H1 (cell line): ENCODE measurements at regions not wholly inside any gene's neighbourhood (a gene's known extent, or its start where the extent isn't known, plus 50 kb on each side); places are given as distances from the start of the nearest gene placed in this dataset.

Experiments
- CTCF ChIA-PET: fragments of 300-600 bp; sonication (Branson Sonifier 250); formaldehyde crosslinking; loops from one replicate; lab custom pipeline; 2021; ENCODE audit not compliant: partially characterized antibody; lab: Charles Lee
- POLR2A ChIA-PET: fragments of 300-600 bp; sonication (Branson Sonifier 250); formaldehyde crosslinking; loops from one replicate; lab custom pipeline; 2021; ENCODE audit warnings: inconsistent platforms; ENCODE audit not compliant: partially characterized antibody; lab: Charles Lee
- DNase-seq, 2 experiments: peaks; one replicate each; pipeline versions ENCODE4 v3.0.0 to v3.0.0-alpha.2; 2010 to 2022; ENCODE audit warnings: low spot score in 2 of 2, low read depth in 1 of 2, mixed read lengths in 1 of 2
- FAIRE-seq: peaks from 2 replicates; lab custom pipeline; 2011; peaks lifted over from hg19 to GRCh38; lab: Jason Lieb, UNC
- H2AFZ ChIP-seq: 2 replicates; pipeline ENCODE4 v1.8.1; 2012; ENCODE audit warnings: low read length, inconsistent platforms
- H2AK5ac ChIP-seq: 2 replicates; pipeline ENCODE4 v1.6.1; 2013; ENCODE audit warnings: low read depth, low read length
- H2BK120ac ChIP-seq: replicated peaks from 2 replicates; pipeline ENCODE3; 2013; ENCODE audit warnings: low read depth, low read length, inconsistent platforms
- H2BK12ac ChIP-seq: 2 replicates; pipeline ENCODE4 v1.6.1; 2013; ENCODE audit warnings: low read depth, low read length
- H2BK15ac ChIP-seq: 2 replicates; pipeline ENCODE4 v1.6.1; 2013; ENCODE audit warnings: low read length
- H2BK20ac ChIP-seq: 2 replicates; pipeline ENCODE4 v1.6.1; 2013; ENCODE audit warnings: low read length
- H2BK5ac ChIP-seq: 2 replicates; pipeline ENCODE4 v1.6.1; 2013; ENCODE audit warnings: low read depth, low read length
- H3K14ac ChIP-seq: 2 replicates; pipeline ENCODE4 v1.6.1; 2013; ENCODE audit warnings: inconsistent platforms; ENCODE audit not compliant: insufficient read length
- H3K18ac ChIP-seq: 2 replicates; pipeline ENCODE4 v1.6.1; 2013; ENCODE audit warnings: low read length; ENCODE audit errors: extremely low read depth
- H3K23ac ChIP-seq: 2 replicates; pipeline ENCODE4 v1.6.1; 2013; ENCODE audit warnings: inconsistent platforms; ENCODE audit not compliant: insufficient read length
- H3K23me2 ChIP-seq: 2 replicates; pipeline ENCODE4 v1.6.1; 2013; ENCODE audit warnings: low read depth, low read length
- H3K27ac ChIP-seq: 2 replicates; pipeline ENCODE4 v1.6.1; 2011; ENCODE audit warnings: low read depth, low read length, inconsistent platforms
- H3K27me3 ChIP-seq, 4 experiments: replicated peaks in 1 of 4; 1 replicate in 1 of 4; 2 replicates in 3 of 4; pipeline versions ENCODE4 v1.6.1 to v1.8.1; 2011 to 2013; ENCODE audit warnings: low read length in 3 of 4, mild to moderate bottlenecking in 3 of 4, inconsistent platforms in 2 of 4, mixed read lengths in 2 of 4, moderate library complexity in 1 of 4; ENCODE audit not compliant: control insufficient read depth in 3 of 4, insufficient read depth in 3 of 4; ENCODE audit errors: extremely low read depth in 1 of 4
- H3K36me3 ChIP-seq, 4 experiments: 2 replicates each; pipeline versions ENCODE4 v1.6.1 to v1.8.1; 2011 to 2013; ENCODE audit warnings: mild to moderate bottlenecking in 4 of 4, low read length in 3 of 4, moderate library complexity in 2 of 4, control low read depth in 1 of 4, inconsistent platforms in 1 of 4; ENCODE audit not compliant: insufficient read depth in 4 of 4, control insufficient read depth in 2 of 4
- H3K4ac ChIP-seq: replicated peaks from 2 replicates; pipeline ENCODE3; 2013; ENCODE audit warnings: low read length, low read depth, mixed read lengths, inconsistent platforms; ENCODE audit not compliant: insufficient read length
- H3K4me1 ChIP-seq, 4 experiments: replicated peaks in 1 of 4; 1 replicate in 1 of 4; 2 replicates in 3 of 4; pipeline versions ENCODE4 v1.6.1 to v1.8.1; 2011 to 2013; ENCODE audit warnings: low read length in 3 of 4, inconsistent platforms in 2 of 4, mixed read lengths in 1 of 4; ENCODE audit not compliant: insufficient read depth in 4 of 4, control insufficient read depth in 3 of 4
- H3K4me2 ChIP-seq, 2 experiments: 2 replicates each; pipeline versions ENCODE4 v1.6.1 to v1.8.1; 2011 to 2013; ENCODE audit warnings: low read depth in 2 of 2, low read length in 2 of 2, control low read depth in 1 of 2, inconsistent platforms in 1 of 2, mild to moderate bottlenecking in 1 of 2; ENCODE audit not compliant: insufficient read depth in 1 of 2
- H3K4me3 ChIP-seq, 4 experiments: fragments of 200-600, 300-600 bp in 1 of 4; sonication (generic), shearing (Covaris generic), sonication (Bioruptor Twin) in 1 of 4; 2 replicates each; pipeline versions ENCODE4 v1.5.1 to v1.8.1; 2011 to 2016; ENCODE audit warnings: low read length in 4 of 4, low read depth in 3 of 4, control low read depth in 2 of 4, inconsistent platforms in 2 of 4, mild to moderate bottlenecking in 2 of 4, mixed read lengths in 1 of 4, moderate library complexity in 1 of 4; ENCODE audit not compliant: insufficient read depth in 2 of 4; ENCODE audit errors: extremely low read depth in 1 of 4
- H3K56ac ChIP-seq: replicated peaks from 2 replicates; pipeline ENCODE3; 2013; ENCODE audit warnings: low read depth, mild to moderate bottlenecking, mixed read lengths, low read length, inconsistent platforms; ENCODE audit not compliant: insufficient read length
- H3K79me1 ChIP-seq: 2 replicates; pipeline ENCODE4 v1.6.1; 2013; ENCODE audit warnings: low read depth, low read length, control low read depth
- H3K79me2 ChIP-seq, 2 experiments: 2 replicates each; pipeline versions ENCODE4 v1.6.1 to v1.8.1; 2012 to 2013; ENCODE audit warnings: low read length in 2 of 2, mild to moderate bottlenecking in 2 of 2, inconsistent platforms in 1 of 2; ENCODE audit not compliant: insufficient read depth in 2 of 2, control insufficient read depth in 1 of 2
- H3K9ac ChIP-seq, 4 experiments: replicated peaks in 1 of 4; 1 replicate in 1 of 4; 2 replicates in 3 of 4; pipeline versions ENCODE4 v1.6.1 to v1.8.1; 2011 to 2013; ENCODE audit warnings: low read depth in 3 of 4, low read length in 3 of 4, control low read depth in 2 of 4, mild to moderate bottlenecking in 2 of 4, moderate library complexity in 2 of 4, inconsistent platforms in 1 of 4; ENCODE audit errors: extremely low read depth in 1 of 4
- H3K9me3 ChIP-seq, 2 experiments: 2 replicates each; pipeline versions ENCODE4 v1.6.1 to v1.8.1; 2012 to 2013; ENCODE audit warnings: mild to moderate bottlenecking in 2 of 2, moderate library complexity in 2 of 2, control low read depth in 1 of 2, inconsistent platforms in 1 of 2, low read depth in 1 of 2, low read length in 1 of 2, mixed read lengths in 1 of 2; ENCODE audit not compliant: insufficient read depth in 2 of 2
- H4K20me1 ChIP-seq, 2 experiments: replicated peaks in 1 of 2; 2 replicates each; pipeline versions ENCODE3 to v1.8.1; 2011 to 2013; ENCODE audit warnings: inconsistent platforms in 2 of 2, low read length in 2 of 2, mild to moderate bottlenecking in 1 of 2; ENCODE audit not compliant: insufficient read depth in 2 of 2, control insufficient read depth in 1 of 2
- H4K5ac ChIP-seq: 2 replicates; pipeline ENCODE4 v1.6.1; 2013; ENCODE audit warnings: low read length, low read depth, mixed read lengths, inconsistent platforms; ENCODE audit not compliant: insufficient read length
- H4K8ac ChIP-seq: 2 replicates; pipeline ENCODE4 v1.8.0; 2013; ENCODE audit warnings: mild to moderate bottlenecking, moderate library complexity, low read length, inconsistent platforms; ENCODE audit not compliant: insufficient read depth; ENCODE audit errors: extremely low read depth
- H4K91ac ChIP-seq: replicated peaks from 2 replicates; pipeline ENCODE3; 2013; ENCODE audit warnings: low read length, mixed read lengths, inconsistent platforms; ENCODE audit not compliant: insufficient read length
- CHD7 ChIP-seq: fragments of 300-600 bp; sonication (generic); IDR thresholded peaks from 2 replicates; pipeline ENCODE4 v1.7.1; 2012; ENCODE audit warnings: low read length, moderate library complexity, mild to moderate bottlenecking, inconsistent platforms; ENCODE audit not compliant: insufficient replicate concordance
- WGBS, 2 experiments: shearing (Covaris generic) in 1 of 2; methylation state at CpG; one replicate each; pipeline versions ENCODE4 v1.1.6 to v1.1.7; 2013 to 2015; ENCODE audit warnings: low lambda C conversion rate in 2 of 2, mixed read lengths in 2 of 2, inconsistent platforms in 1 of 2, low coverage in 1 of 2, missing lambda C conversion rate in 1 of 2; ENCODE audit not compliant: insufficient replicate concordance in 2 of 2, insufficient coverage in 1 of 2, insufficient read length in 1 of 2; ENCODE audit errors: extremely low coverage in 1 of 2, missing lambda C conversion rate in 1 of 2; 5-methylcytosine and 5-hydroxymethylcytosine counted together

DNA sequence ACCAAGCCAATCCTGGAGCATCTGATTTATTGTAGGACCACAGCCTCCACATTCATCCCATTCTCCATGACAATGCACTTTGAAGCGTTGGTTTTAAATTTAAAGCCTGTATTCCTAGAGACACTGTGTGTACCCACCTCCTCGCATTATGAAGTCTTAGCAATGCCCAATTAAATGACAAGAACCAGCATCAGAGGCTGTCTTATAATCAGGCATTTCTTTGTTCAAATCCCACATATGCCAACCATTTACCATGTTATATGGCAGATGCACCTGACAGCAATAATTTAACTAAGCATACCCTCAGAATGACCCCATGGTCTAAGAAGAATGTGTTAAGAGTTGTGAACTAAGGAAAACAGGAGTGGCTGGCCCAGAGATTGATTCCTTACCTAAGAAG, 188.2 kb downstream of the IPMK start:
- Histone ChIP-seq H3K18ac (no peak overlapping the region), H3K4me2 (no peak overlapping the region), H2BK20ac (no peak overlapping the region), H2AFZ (no peak overlapping the region), H4K20me1 (no peaks in the 10 kb centered on the region), H2BK12ac (no peak overlapping the region), H3K23me2 (no peaks in the 10 kb centered on the region), H3K9me3 (no peaks in the 10 kb centered on the region), H2BK5ac (no peak overlapping the region), H3K23ac (no peak overlapping the region), H3K36me3 (no peaks in the 10 kb centered on the region), H3K4me3 (no peak overlapping the region), H3K4me1 (no peaks in the 10 kb centered on the region), H3K79me1 (no peaks in the 10 kb centered on the region), H2AK5ac (no peak overlapping the region), H4K91ac (no peak overlapping the region), H4K5ac (no peak overlapping the region), H3K27ac (no peak overlapping the region), H3K9ac (no peak overlapping the region), H2BK15ac (no peak overlapping the region), H3K4ac (no peak overlapping the region), H3K27me3 (no peaks in the 10 kb centered on the region), H3K56ac (no peak overlapping the region), H3K79me2 (no peaks in the 10 kb centered on the region), H4K8ac (no peak overlapping the region), H2BK120ac (no peak overlapping the region), H3K14ac (no peak overlapping the region)
- CTCF ChIA-PET: no interaction called here
- FAIRE-seq (no peak), DNase-seq (no peak)
- WGBS, 2 experiments: 77% methylated on average over 2 of the region's 2 CpGs; no CpG with 5 or more reads in 1 of the 2 experiments
- POLR2A ChIA-PET: no interaction called here
- TF ChIP-seq CHD7: no peak
